A673 (cell line): ENCODE measurements at regions not wholly inside any gene's neighbourhood (a gene's known extent, or its start where the extent isn't known, plus 50 kb on each side); places are given as distances from the start of the nearest gene placed in this dataset.

Experiments used
- BruUV-seq: library from RNA; stranded (reverse); fragments of 400-500 nt; replicated peaks from 2 replicates; lab custom pipeline; 2021; lab: Mats Ljungman, UMichigan
- CTCF ChIA-PET: fragments of 300-600 bp; sonication (Branson Sonifier 250); formaldehyde crosslinking; loops from one replicate; lab custom pipeline; 2022; ENCODE audit warnings: antibody characterized with exemption; lab: Charles Lee
- POLR2A ChIA-PET: fragments of 300-600 bp; sonication (Branson Sonifier 250); formaldehyde crosslinking; loops from one replicate; lab custom pipeline; 2022; ENCODE audit warnings: antibody characterized with exemption; ENCODE audit not compliant: low non-redundant PET; lab: Charles Lee
- DNase-seq: peaks from one replicate; pipeline ENCODE4 v3.0.0-alpha.2; 2015; ENCODE audit warnings: low spot score
- H3K27ac ChIP-seq: fragments of 200-600 bp; sonication (generic); 2 replicates; pipeline ENCODE4 v1.5.1; 2016; ENCODE audit warnings: mixed run types, low read depth, mild to moderate bottlenecking, mixed read lengths, antibody characterized with exemption, low read length; ENCODE audit not compliant: poor library complexity, severe bottlenecking
- H3K27me3 ChIP-seq: fragments of 200-600 bp; sonication (generic); replicated peaks from 2 replicates; pipeline ENCODE4 v1.6.1; 2017; ENCODE audit warnings: mixed run types, low read depth, mild to moderate bottlenecking, mixed read lengths, antibody characterized with exemption, low read length; ENCODE audit not compliant: insufficient read depth, poor library complexity
- H3K36me3 ChIP-seq: fragments of 200-600 bp; sonication (generic); 2 replicates; pipeline ENCODE4 v1.6.1; 2016; ENCODE audit warnings: mixed run types, mild to moderate bottlenecking, mixed read lengths, antibody characterized with exemption, low read length; ENCODE audit not compliant: insufficient read depth, poor library complexity, severe bottlenecking
- H3K4me1 ChIP-seq: fragments of 200-600 bp; sonication (generic); 2 replicates; pipeline ENCODE4 v1.6.1; 2017; ENCODE audit warnings: mixed run types, mild to moderate bottlenecking, mixed read lengths, antibody characterized with exemption, low read length; ENCODE audit not compliant: insufficient read depth, poor library complexity, severe bottlenecking
- H3K4me3 ChIP-seq: fragments of 200-600 bp; sonication (generic); 2 replicates; pipeline ENCODE4 v1.5.1; 2016; ENCODE audit warnings: low read depth, mixed run types, mild to moderate bottlenecking, mixed read lengths, low read length; ENCODE audit not compliant: poor library complexity, severe bottlenecking
- H3K9me3 ChIP-seq: fragments of 200-600 bp; sonication (generic); 2 replicates; pipeline ENCODE4 v1.6.1; 2016; ENCODE audit warnings: mixed run types, low read depth, mild to moderate bottlenecking, mixed read lengths, antibody characterized with exemption, low read length; ENCODE audit not compliant: poor library complexity, severe bottlenecking
- CTCF ChIP-seq: fragments of 300-800, 200-600 bp; sonication (generic); conservative IDR thresholded peaks from 2 replicates; pipeline ENCODE4 v1.5.1; 2017; ENCODE audit warnings: low read depth, mild to moderate bottlenecking, antibody characterized with exemption, low read length, moderate library complexity, mixed read lengths
- EZH2 ChIP-seq: fragments of 200-600 bp; sonication (generic); IDR thresholded peaks from 2 replicates; pipeline ENCODE4 v1.6.1; 2017; ENCODE audit warnings: borderline replicate concordance, low read depth, mild to moderate bottlenecking, mixed read lengths, antibody characterized with exemption, low read length; ENCODE audit not compliant: poor library complexity, severe bottlenecking
- intact Hi-C: fragments of 100-400 bp; cut with micrococcal nuclease; formaldehyde crosslinking; loops from one replicate; pipeline ENCODE4 v1.10.0; 2022; ENCODE audit not compliant: unreplicated experiment

- Histone ChIP-seq H3K27ac (no peak overlapping the region), H3K36me3 (no peaks in the 10 kb centered on the region), H3K4me1 (no peaks in the 10 kb centered on the region), H3K9me3 (no peaks in the 10 kb centered on the region), H3K27me3 (no peaks in the 10 kb centered on the region), H3K4me3 (no peak overlapping the region)
- intact Hi-C loops = no loop called here
- ChIA-PET POLR2A (no interaction called here), CTCF (interaction anchor here (0.7 kb wide), 1 partner anchor 9 kb away, joined by 3 read pairs; no protein-coding TSS in a partner anchor)
- no peak for DNase-seq
- no TSS peak for BruUV-seq
- TF ChIP-seq CTCF (no peak), EZH2 (no peak)
These were observed 1108.3 kb upstream of the KLHL29 start for GRCh38 chr2:22276696-22277095.

GRCh38 chr2:22279541-22279940 is 1105.4 kb upstream of the KLHL29 start:
- BruUV-seq = no TSS peak
- CTCF ChIA-PET = no interaction called here
- H3K27ac ChIP-seq = no peak overlapping the region
- TF ChIP-seq EZH2 = no peak
- TF ChIP-seq CTCF = no peak
- POLR2A ChIA-PET = no interaction called here
- no peaks in the 10 kb centered on the region for H3K27me3 ChIP-seq
- intact Hi-C loops = no loop called here
- DNase-seq = no peak
- H3K4me1 ChIP-seq = no peaks in the 10 kb centered on the region
- no peaks in the 10 kb centered on the region for H3K36me3 ChIP-seq
- H3K4me3 ChIP-seq = no peak overlapping the region
- no peaks in the 10 kb centered on the region for H3K9me3 ChIP-seq

- POLR2A ChIA-PET = no interaction called here
- no peak for DNase-seq
- no peaks in the 10 kb centered on the region for H3K27me3 ChIP-seq
- no peak for TF ChIP-seq EZH2
- H3K36me3 ChIP-seq = no peaks in the 10 kb centered on the region
- no TSS peak for BruUV-seq
- no peaks in the 10 kb centered on the region for H3K4me1 ChIP-seq
- H3K4me3 ChIP-seq = no peak overlapping the region
- intact Hi-C loops = no loop called here
- H3K27ac ChIP-seq = no peak overlapping the region
- CTCF ChIA-PET = no interaction called here
- H3K9me3 ChIP-seq = no peaks in the 10 kb centered on the region
These were observed 1103.9 kb upstream of the KLHL29 start for GRCh38 chr2:22281033-22281432.

GRCh38 chr2:22282220-22282619 is 1102.8 kb upstream of the KLHL29 start:
- Histone ChIP-seq H3K4me1 (no peaks in the 10 kb centered on the region), H3K27ac (no peak overlapping the region), H3K9me3 (no peaks in the 10 kb centered on the region), H3K36me3 (no peaks in the 10 kb centered on the region), H3K27me3 (no peaks in the 10 kb centered on the region), H3K4me3 (no peak overlapping the region)
- ChIA-PET CTCF (no interaction called here), POLR2A (interaction anchor here (0.7 kb wide), 1 partner anchor 35 kb away, joined by 3 read pairs; no protein-coding TSS in a partner anchor)
- intact Hi-C loops = no loop called here
- no TSS peak for BruUV-seq
- TF ChIP-seq EZH2 (no peak), CTCF (no peak)
- DNase-seq = no peak
